A549 (cell line): ENCODE measurements at regions not wholly inside any gene's neighbourhood (a gene's known extent, or its start where the extent isn't known, plus 50 kb on each side); places are given as distances from the start of the nearest gene placed in this dataset.

Source experiments
- BHLHE40 ChIP-seq: IDR thresholded peaks from 2 replicates; pipeline ENCODE4 v1.6.1; 2012; ENCODE audit warnings: low read depth, low read length, inconsistent platforms
- EHF ChIP-seq: fragments of 250-450 bp; sonication (Bioruptor Pico); IDR thresholded peaks from 2 replicates; pipeline ENCODE4 v1.5.0; 2020; ENCODE audit warnings: mild to moderate bottlenecking
- EHMT2 ChIP-seq: fragments of 200-600 bp; sonication (generic); IDR thresholded peaks from 2 replicates; pipeline ENCODE4 v1.6.1; 2016; ENCODE audit warnings: antibody characterized with exemption, low read depth, mild to moderate bottlenecking, moderate library complexity
- EP300 ChIP-seq, 2 experiments: fragments of >200 bp; sonication (Bioruptor Twin); formaldehyde crosslinking; IDR thresholded peaks; 2 replicates in 1 of 2; 3 replicates in 1 of 2; pipeline ENCODE4 v1.6.1; 2016 to 2017
- MYC ChIP-seq: IDR thresholded peaks from 2 replicates; pipeline ENCODE4 v1.6.1; 2012; ENCODE audit warnings: mild to moderate bottlenecking, inconsistent platforms, low read length, improper control_type of control experiment, borderline replicate concordance
- POLR2A ChIP-seq: IDR thresholded peaks from 2 replicates; pipeline ENCODE4 v1.6.1; 2012; ENCODE audit warnings: mild to moderate bottlenecking, low read length
- RFX5 ChIP-seq: fragments of 450-650 bp; IDR thresholded peaks from 2 replicates; pipeline ENCODE4 v1.7.1; 2014; ENCODE audit warnings: antibody characterized with exemption, mild to moderate bottlenecking, moderate library complexity
- SMC3 ChIP-seq: fragments of >200 bp; sonication (Bioruptor Twin); formaldehyde crosslinking; IDR thresholded peaks from 3 replicates; pipeline ENCODE4 v1.6.1; 2018; ENCODE audit warnings: inconsistent platforms
- ZSCAN20 ChIP-seq: fragments of 250-450 bp; sonication (Bioruptor Pico); IDR thresholded peaks from 2 replicates; pipeline ENCODE4 v1.8.0; 2022; ENCODE audit warnings: mild to moderate bottlenecking, moderate library complexity
- TF ChIP-seq, protein P1 (sequence below): IDR thresholded peaks from 2 replicates; pipeline ENCODE4 v1.6.1; 2012
- TF ChIP-seq, protein P2 (sequence below): fragments of >200 bp; sonication (Bioruptor Twin); formaldehyde crosslinking; IDR thresholded peaks from 3 replicates; pipeline ENCODE4 v1.5.1; 2016
- TF ChIP-seq, protein P3 (sequence below): IDR thresholded peaks from 2 replicates; pipeline ENCODE4 v1.6.1; 2012; ENCODE audit warnings: low read depth, borderline replicate concordance
- TF ChIP-seq, protein P4 (sequence below): IDR thresholded peaks from 2 replicates; pipeline ENCODE4 v1.6.1; 2012
- TF ChIP-seq, protein P5 (sequence below): fragments of 200-600 bp; sonication (generic); IDR thresholded peaks from 2 replicates; pipeline ENCODE4 v1.6.1; 2016; ENCODE audit warnings: antibody characterized with exemption, mild to moderate bottlenecking, moderate library complexity

DNA sequence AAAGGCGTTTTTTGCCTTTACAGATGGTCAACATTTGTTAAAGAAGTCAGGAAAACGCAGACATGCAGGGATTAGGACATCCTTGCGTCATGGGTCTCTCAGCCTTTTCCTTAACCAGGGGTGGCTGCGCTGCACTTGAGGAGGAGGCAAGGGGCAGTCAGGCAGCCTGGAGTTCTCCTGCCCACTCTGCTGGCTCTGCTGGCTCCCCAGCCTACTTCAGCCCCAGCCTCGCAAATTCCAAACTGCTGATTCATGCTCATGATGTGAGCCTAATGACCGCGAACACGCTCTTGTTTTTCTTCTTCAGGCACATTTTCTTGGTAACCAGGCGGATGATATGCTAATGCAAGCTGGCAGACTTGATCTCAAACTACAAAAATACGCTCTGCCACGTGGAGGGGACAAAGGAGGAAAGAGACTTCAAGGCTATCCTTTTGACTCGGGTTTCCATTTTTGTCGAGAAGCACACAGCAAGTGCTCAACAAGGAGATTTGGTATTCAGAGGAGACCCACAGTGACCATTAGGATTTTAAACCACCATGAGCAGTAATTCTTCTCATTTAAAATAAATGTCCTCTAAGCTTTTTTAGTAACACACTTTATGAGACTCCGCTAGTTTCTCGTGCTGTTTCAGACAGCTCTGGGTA lies 290.3 kb upstream of the STXBP5 start:
- TF ChIP-seq POLR2A (peak; percentile 32), EHF (no peak), EHMT2 (no peak), EP300 (IDR thresholded peaks at IDR 0.05) (peak in 1 of 2 experiments; percentile 32; a peak in 2 of 5 replicates), MYC (peak; percentile 78; the same call in 1 of the 2 replicates), ZSCAN20 (CRISPR knock-in tag) (no peak), RFX5 (no peak), BHLHE40 (no peak), SMC3 (no peak)
- TF ChIP-seq, protein P1, sequence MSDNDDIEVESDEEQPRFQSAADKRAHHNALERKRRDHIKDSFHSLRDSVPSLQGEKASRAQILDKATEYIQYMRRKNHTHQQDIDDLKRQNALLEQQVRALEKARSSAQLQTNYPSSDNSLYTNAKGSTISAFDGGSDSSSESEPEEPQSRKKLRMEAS, result peak; percentile 78
- TF ChIP-seq, protein P2, sequence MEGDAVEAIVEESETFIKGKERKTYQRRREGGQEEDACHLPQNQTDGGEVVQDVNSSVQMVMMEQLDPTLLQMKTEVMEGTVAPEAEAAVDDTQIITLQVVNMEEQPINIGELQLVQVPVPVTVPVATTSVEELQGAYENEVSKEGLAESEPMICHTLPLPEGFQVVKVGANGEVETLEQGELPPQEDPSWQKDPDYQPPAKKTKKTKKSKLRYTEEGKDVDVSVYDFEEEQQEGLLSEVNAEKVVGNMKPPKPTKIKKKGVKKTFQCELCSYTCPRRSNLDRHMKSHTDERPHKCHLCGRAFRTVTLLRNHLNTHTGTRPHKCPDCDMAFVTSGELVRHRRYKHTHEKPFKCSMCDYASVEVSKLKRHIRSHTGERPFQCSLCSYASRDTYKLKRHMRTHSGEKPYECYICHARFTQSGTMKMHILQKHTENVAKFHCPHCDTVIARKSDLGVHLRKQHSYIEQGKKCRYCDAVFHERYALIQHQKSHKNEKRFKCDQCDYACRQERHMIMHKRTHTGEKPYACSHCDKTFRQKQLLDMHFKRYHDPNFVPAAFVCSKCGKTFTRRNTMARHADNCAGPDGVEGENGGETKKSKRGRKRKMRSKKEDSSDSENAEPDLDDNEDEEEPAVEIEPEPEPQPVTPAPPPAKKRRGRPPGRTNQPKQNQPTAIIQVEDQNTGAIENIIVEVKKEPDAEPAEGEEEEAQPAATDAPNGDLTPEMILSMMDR, result no peak
- TF ChIP-seq, protein P3, sequence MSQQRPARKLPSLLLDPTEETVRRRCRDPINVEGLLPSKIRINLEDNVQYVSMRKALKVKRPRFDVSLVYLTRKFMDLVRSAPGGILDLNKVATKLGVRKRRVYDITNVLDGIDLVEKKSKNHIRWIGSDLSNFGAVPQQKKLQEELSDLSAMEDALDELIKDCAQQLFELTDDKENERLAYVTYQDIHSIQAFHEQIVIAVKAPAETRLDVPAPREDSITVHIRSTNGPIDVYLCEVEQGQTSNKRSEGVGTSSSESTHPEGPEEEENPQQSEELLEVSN, result no peak
- TF ChIP-seq, protein P4, sequence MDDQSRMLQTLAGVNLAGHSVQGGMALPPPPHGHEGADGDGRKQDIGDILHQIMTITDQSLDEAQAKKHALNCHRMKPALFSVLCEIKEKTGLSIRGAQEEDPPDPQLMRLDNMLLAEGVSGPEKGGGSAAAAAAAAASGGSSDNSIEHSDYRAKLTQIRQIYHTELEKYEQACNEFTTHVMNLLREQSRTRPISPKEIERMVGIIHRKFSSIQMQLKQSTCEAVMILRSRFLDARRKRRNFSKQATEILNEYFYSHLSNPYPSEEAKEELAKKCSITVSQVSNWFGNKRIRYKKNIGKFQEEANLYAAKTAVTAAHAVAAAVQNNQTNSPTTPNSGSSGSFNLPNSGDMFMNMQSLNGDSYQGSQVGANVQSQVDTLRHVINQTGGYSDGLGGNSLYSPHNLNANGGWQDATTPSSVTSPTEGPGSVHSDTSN, result peak; percentile 38; the same call in 1 of the 2 replicates
- TF ChIP-seq, protein P5, sequence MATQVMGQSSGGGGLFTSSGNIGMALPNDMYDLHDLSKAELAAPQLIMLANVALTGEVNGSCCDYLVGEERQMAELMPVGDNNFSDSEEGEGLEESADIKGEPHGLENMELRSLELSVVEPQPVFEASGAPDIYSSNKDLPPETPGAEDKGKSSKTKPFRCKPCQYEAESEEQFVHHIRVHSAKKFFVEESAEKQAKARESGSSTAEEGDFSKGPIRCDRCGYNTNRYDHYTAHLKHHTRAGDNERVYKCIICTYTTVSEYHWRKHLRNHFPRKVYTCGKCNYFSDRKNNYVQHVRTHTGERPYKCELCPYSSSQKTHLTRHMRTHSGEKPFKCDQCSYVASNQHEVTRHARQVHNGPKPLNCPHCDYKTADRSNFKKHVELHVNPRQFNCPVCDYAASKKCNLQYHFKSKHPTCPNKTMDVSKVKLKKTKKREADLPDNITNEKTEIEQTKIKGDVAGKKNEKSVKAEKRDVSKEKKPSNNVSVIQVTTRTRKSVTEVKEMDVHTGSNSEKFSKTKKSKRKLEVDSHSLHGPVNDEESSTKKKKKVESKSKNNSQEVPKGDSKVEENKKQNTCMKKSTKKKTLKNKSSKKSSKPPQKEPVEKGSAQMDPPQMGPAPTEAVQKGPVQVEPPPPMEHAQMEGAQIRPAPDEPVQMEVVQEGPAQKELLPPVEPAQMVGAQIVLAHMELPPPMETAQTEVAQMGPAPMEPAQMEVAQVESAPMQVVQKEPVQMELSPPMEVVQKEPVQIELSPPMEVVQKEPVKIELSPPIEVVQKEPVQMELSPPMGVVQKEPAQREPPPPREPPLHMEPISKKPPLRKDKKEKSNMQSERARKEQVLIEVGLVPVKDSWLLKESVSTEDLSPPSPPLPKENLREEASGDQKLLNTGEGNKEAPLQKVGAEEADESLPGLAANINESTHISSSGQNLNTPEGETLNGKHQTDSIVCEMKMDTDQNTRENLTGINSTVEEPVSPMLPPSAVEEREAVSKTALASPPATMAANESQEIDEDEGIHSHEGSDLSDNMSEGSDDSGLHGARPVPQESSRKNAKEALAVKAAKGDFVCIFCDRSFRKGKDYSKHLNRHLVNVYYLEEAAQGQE, result no peak
